Spleen (tissue), 7 donors: ENCODE measurements at regions not wholly inside any gene's neighbourhood (a gene's known extent, or its start where the extent isn't known, plus 50 kb on each side); places are given as distances from the start of the nearest gene placed in this dataset.

ENCODE experiments used
- CTCF ChIP-seq, 11 experiments: fragments of 200-600 bp in 7 of 11; fragments of 450-650 bp in 4 of 11; sonication (generic) in 4 of 11; IDR thresholded peaks in 8 of 11; conservative IDR thresholded peaks in 3 of 11; 1 replicate in 7 of 11; 2 replicates in 4 of 11; pipeline versions ENCODE4 v1.4.0 to v1.8.0; 2016 to 2021; ENCODE audit warnings: antibody characterized with exemption in 11 of 11, inconsistent platforms in 4 of 11, mild to moderate bottlenecking in 1 of 11
- POLR2A ChIP-seq, 3 donors: fragments of 450-650 bp; IDR thresholded peaks; one replicate each; pipeline ENCODE4 v1.5.1; 2017; ENCODE audit warnings: antibody characterized with exemption in 3 of 3, mild to moderate bottlenecking in 1 of 3
- POLR2AphosphoS5 ChIP-seq, 3 donors: sonication (generic); formaldehyde crosslinking; IDR thresholded peaks; one replicate each; pipeline ENCODE4 v1.5.1; 2017; ENCODE audit warnings: antibody characterized with exemption in 3 of 3
- donor health status: DM: no; HTN: no; CAD: no; lungs with moderate emphysema.
- donor health status: DM: no; HTN: no; CAD: no.
- donor health status: DM: no; HTN: no; CAD: no.

GRCh38 chr12:124691429-124691828, 124.0 kb upstream of the NCOR2 start:
- TF ChIP-seq CTCF (IDR thresholded peaks at IDR 0.05 in 8 of 11, conservative IDR thresholded peaks at IDR 0.05 in 3 of 11) (no peak), POLR2A (IDR thresholded peaks at IDR 0.05) (no peak), POLR2AphosphoS5 (IDR thresholded peaks at IDR 0.05) (no peak)
